ENCODE measurements at regions not wholly inside any gene's neighbourhood (a gene's known extent, or its start where the extent isn't known, plus 50 kb on each side); places are given as distances from the start of the nearest gene placed in this dataset.

GRCh38 chr5:158601118-158601517 lies 498.6 kb downstream of the EBF1 start:
- ATAC-seq (no peak), DNase-seq (no peak)
- no peak overlapping the region for H3K27ac ChIP-seq
- H3K9me3 ChIP-seq, result no peaks in the 10 kb centered on the region
- no peaks in the 10 kb centered on the region for H3K4me1 ChIP-seq
- WGBS, 2 donors, result 78 to 80% methylated on average over 3 of the region's 3 CpGs
- H3K4me3 ChIP-seq, result no peak overlapping the region
- intact Hi-C loops (cut with DNase I), result no loop called here
- TF ChIP-seq POLR2A (IDR thresholded peaks at IDR 0.05) (no peak), CTCF (IDR thresholded peaks at IDR 0.05) (no peak)
- H3K36me3 ChIP-seq (replicated peaks in 1 of 2; ENCODE audit: insufficient read depth in 1 of 2, low read depth in 2 of 2), result no peaks in the 10 kb centered on the region
- no peaks in the 10 kb centered on the region for H3K27me3 ChIP-seq

GRCh38 chr5:158600679-158601078 lies 499.0 kb downstream of the EBF1 start:
- no peaks in the 10 kb centered on the region for H3K9me3 ChIP-seq
- DNase-seq (no peak), ATAC-seq (no peak)
- no peaks in the 10 kb centered on the region for H3K27me3 ChIP-seq
- H3K27ac ChIP-seq, result no peak overlapping the region
- H3K4me3 ChIP-seq, result no peak overlapping the region
- no peaks in the 10 kb centered on the region for H3K4me1 ChIP-seq
- intact Hi-C loops (cut with DNase I), result no loop called here
- 29 to 54% methylated on average over 3 of the region's 3 CpGs for WGBS, 2 donors
- no peak for TF ChIP-seq POLR2A (IDR thresholded peaks at IDR 0.05)
- no peak for TF ChIP-seq CTCF (IDR thresholded peaks at IDR 0.05)
- no peaks in the 10 kb centered on the region for H3K36me3 ChIP-seq (replicated peaks in 1 of 2; ENCODE audit: insufficient read depth in 1 of 2, low read depth in 2 of 2)

- intact Hi-C loops (cut with DNase I), result no loop called here
- Histone ChIP-seq H3K27me3 (no peaks in the 10 kb centered on the region), H3K9me3 (no peaks in the 10 kb centered on the region), H3K36me3 (replicated peaks in 1 of 2; ENCODE audit: insufficient read depth in 1 of 2, low read depth in 2 of 2) (no peaks in the 10 kb centered on the region), H3K4me1 (no peaks in the 10 kb centered on the region), H3K4me3 (no peak overlapping the region), H3K27ac (no peak overlapping the region)
- ATAC-seq (peak; percentile 27), DNase-seq (no peak)
- 55 to 66% methylated on average over 2 of the region's 2 CpGs for WGBS, 2 donors
- no peak for TF ChIP-seq CTCF (IDR thresholded peaks at IDR 0.05)
- no peak for TF ChIP-seq POLR2A (IDR thresholded peaks at IDR 0.05)
Measured at GRCh38 chr5:158599157-158599556, 500.6 kb downstream of the EBF1 start.

GRCh38 chr5:158594595-158595242 lies 505.0 kb downstream of the EBF1 start:
- WGBS, 2 donors, result 58 to 69% methylated on average over 5 of the region's 5 CpGs

More at GRCh38 chr5:158594595-158595242, 505.0 kb downstream of the EBF1 start:
- no peaks in the 10 kb centered on the region for H3K9me3 ChIP-seq
- H3K27me3 ChIP-seq, result no peaks in the 10 kb centered on the region
- H3K4me3 ChIP-seq, result no peak overlapping the region
- no peaks in the 10 kb centered on the region for H3K4me1 ChIP-seq
- ATAC-seq, result no peak
- intact Hi-C loops (cut with DNase I), result no loop called here
- H3K27ac ChIP-seq, result no peak overlapping the region
- DNase-seq, result no peak
- no peaks in the 10 kb centered on the region for H3K36me3 ChIP-seq (replicated peaks in 1 of 2; ENCODE audit: insufficient read depth in 1 of 2, low read depth in 2 of 2)
- TF ChIP-seq POLR2A (IDR thresholded peaks at IDR 0.05) (no peak), CTCF (IDR thresholded peaks at IDR 0.05) (no peak)
